RWPE1 (cell line): ENCODE measurements at regions not wholly inside any gene's neighbourhood (a gene's known extent, or its start where the extent isn't known, plus 50 kb on each side); places are given as distances from the start of the nearest gene placed in this dataset.
"Not testable (repeated sequence)": the region's sequence is repeated elsewhere in the genome, so short reads cannot be mapped to it uniquely, and the experiment has no call there.

Experiments used
- CTCF ChIA-PET: fragments of 350-600 bp; sonication (Branson Sonifier 250); formaldehyde crosslinking; extraction: SDS; loops from one replicate; lab custom pipeline; 2021; lab: Yijun Ruan, JAX
- POLR2A ChIA-PET: fragments of 400-600 bp; formaldehyde crosslinking; extraction: SDS; loops from one replicate; lab custom pipeline; 2020; ENCODE audit warnings: antibody characterized with exemption; ENCODE audit not compliant: low non-redundant PET; lab: Yijun Ruan, JAX
- DNase-seq: peaks from one replicate; pipeline ENCODE4 v3.0.0; 2012; ENCODE audit warnings: low spot score
- H3K27ac ChIP-seq: fragments of 450-650 bp; 2 replicates; pipeline ENCODE4 v1.5.1; 2017
- CTCF ChIP-seq: fragments of 450-650 bp; conservative IDR thresholded peaks from 2 replicates; pipeline ENCODE4 v1.5.1; 2017; ENCODE audit warnings: low read depth, mild to moderate bottlenecking

DNA sequence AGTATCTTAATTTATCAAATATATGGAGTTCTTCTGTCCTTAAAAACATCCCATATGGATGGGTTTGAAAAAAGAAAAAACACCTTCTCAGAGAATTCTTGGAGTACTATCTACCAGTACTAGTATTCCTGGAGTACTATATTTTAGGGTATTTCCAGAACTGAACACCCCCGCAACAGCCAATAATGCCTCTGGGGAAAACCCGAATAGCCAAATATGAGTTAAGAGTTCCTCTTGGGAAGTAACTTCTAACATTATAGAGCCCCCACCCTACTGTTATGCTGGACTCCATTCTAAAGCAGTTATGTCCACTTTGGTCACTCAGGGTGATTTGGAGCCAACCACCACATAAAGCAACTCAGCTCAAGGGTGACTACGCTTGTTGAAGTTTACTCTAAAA lies 115.0 kb upstream of the RASGEF1B start:
- no peak overlapping the region for H3K27ac ChIP-seq
- CTCF ChIA-PET = interaction anchor here (0.6 kb wide), 2 partner anchors 10 to 1235 kb away, joined by 3 to 7 read pairs; no protein-coding TSS in a partner anchor
- DNase-seq = no peak
- POLR2A ChIA-PET = no interaction called here
- TF ChIP-seq CTCF = no peak

DNA sequence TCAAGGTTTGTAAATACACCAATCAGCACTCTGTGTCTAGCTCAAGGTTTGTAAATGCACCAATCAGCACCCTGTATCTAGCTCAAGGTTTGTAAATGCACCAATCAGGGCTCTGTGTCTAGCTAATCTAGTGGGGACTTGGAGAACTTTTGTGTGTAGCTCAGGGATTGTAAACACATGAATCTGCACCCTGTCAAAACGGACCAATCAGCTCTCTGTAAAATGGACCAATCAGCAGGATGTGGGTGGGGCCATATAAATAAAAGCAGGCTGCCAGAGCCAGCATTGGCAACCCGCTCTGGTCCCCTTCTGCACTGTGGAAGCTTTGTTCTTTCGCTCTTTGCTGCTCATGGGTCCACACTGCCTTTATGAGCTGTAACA lies 109.3 kb upstream of the RASGEF1B start:
- POLR2A ChIA-PET, DNase-seq, H3K27ac ChIP-seq: not testable (repeated sequence)
- CTCF ChIA-PET = interaction anchor here (0.6 kb wide), 1 partner anchor 860 kb away, joined by 4 read pairs; no protein-coding TSS in a partner anchor

DNA sequence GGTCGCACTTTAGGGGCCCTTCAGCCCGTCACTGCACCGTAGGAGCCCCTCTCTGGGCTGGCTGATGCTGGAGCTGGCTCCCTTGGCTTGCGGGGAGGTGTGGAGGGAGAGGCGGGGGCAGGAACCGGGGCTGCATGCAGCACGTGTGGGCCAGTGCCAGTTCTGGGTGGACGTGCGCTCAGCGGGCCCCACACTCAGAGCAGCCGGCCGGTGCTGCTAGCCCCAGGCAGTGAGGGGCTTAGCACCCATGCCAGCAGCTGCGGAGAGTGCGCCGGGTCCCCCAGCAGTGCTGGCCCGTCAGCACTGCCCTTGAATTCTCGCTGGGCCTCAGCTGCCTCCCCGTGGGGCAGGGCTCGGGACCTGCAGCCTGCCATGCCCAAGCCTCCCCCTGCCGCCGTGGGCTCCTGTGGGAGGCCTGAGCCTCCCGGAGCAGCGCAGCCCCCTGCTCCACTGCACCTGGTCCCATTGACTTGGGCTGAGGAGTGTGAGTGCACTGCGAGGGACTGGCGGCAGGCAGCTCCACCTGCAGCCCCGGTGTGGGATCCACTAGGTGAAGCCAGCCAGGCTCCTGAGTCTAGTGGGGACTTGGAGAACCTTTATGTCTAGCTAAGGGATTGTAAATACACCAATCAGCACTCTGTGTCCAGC lies 108.8 kb upstream of the RASGEF1B start:
- H3K27ac ChIP-seq = no peak overlapping the region
- POLR2A ChIA-PET = no interaction called here
- no peak for TF ChIP-seq CTCF
- DNase-seq = no peak
- CTCF ChIA-PET = interaction anchor here (0.6 kb wide), 1 partner anchor 860 kb away, joined by 4 read pairs; no protein-coding TSS in a partner anchor

DNA sequence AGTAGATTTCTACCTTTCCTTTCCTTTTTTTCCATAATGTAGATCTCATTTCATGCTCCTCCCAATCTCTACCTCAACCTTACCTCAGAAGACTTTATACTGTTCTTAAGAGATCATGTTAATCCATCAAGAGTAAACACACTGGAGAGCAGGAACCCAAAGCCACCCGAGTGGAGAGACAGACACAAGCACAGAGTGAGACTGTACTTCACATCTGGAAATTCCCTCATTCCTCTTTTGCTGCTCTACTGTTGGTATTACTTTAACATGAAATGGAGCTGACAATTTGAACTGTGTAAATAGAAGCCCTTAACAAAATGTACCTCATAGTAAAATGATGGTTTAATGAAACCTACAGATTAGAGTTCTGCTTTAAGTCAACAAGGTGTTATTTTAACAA lies 105.7 kb upstream of the RASGEF1B start:
- no peak for DNase-seq
- no peak for TF ChIP-seq CTCF
- POLR2A ChIA-PET = no interaction called here
- CTCF ChIA-PET = no interaction called here
- H3K27ac ChIP-seq = no peak overlapping the region

- ChIA-PET POLR2A (no interaction called here), CTCF (no interaction called here)
- no peak for DNase-seq
- no peak overlapping the region for H3K27ac ChIP-seq
- no peak for TF ChIP-seq CTCF
Measured at GRCh38 chr4:81574991-81575390, 103.3 kb upstream of the RASGEF1B start.

GRCh38 chr4:81573840-81574239 lies 102.1 kb upstream of the RASGEF1B start:
- no peak overlapping the region for H3K27ac ChIP-seq
- ChIA-PET CTCF (no interaction called here), POLR2A (no interaction called here)
- no peak for DNase-seq
- no peak for TF ChIP-seq CTCF

DNA sequence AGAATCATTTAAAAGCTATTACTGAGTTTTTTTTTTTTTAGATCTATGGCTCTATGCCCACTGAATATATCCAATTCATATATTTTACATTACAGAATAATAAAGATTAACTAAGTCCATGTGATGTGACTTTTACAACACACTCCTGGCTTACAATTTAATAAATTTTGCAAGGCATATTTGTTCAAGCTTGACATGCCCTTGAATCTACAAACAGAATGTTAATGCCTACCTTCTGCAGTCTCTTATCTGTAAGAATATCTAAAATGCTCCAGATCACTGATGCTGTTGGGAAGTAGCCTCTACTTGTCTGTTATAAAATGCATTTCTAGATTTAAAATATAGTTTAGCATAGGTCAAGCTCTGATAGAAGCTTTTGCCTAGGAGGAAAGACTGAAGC lies 100.7 kb upstream of the RASGEF1B start:
- no peak for DNase-seq
- POLR2A ChIA-PET = no interaction called here
- no peak overlapping the region for H3K27ac ChIP-seq
- no peak for TF ChIP-seq CTCF
- CTCF ChIA-PET = no interaction called here
